HG03571 (cell line): ENCODE measurements at regions not wholly inside any gene's neighbourhood (a gene's known extent, or its start where the extent isn't known, plus 50 kb on each side); places are given as distances from the start of the nearest gene placed in this dataset.
"Not testable (repeated sequence)": the region's sequence is repeated elsewhere in the genome, so short reads cannot be mapped to it uniquely, and the experiment has no call there.

Source experiments
- ATAC-seq: cut with Tn5 transposase; IDR thresholded peaks from one replicate; pipeline ENCODE4 v1.9.1; 2021; ENCODE audit not compliant: unreplicated experiment

DNA sequence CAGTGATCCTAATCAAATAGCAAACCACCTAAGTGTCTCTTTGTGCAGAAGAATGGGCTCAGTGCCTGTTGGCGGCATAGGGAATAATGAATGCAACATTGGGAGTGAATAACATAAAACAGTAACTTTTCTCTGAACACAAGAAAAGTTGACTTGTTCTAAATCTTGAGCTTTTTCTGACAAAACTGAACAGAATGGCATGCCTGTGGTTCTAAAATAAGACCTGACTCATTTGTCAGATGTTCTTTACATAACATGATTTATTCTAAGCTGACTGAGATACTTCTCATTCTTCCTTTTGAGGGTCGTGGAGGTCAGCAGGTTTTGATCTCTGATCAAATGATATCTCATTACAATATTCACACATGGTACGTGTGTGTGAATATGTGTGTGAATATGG is 165.4 kb upstream of the WDR1 start:
- no peak for ATAC-seq

DNA sequence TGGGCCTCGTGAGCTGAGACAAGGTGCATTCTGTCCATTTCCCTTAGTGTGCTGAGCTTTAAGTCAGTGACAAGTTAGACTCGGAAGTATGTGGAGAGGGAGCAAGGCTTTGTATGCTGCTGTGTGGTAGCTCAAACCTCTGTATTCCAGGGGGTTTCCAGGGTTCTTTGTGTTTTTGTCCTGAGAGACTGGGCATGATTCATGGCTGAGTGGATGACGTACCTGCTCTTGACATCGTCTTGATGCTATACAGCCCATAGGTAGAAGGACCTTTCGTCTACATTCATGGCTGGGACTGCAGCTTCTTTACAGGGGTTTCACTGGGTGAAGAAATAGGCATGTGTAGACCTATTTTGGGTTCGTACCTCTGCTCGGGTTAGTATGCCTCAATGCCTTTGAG is 162.7 kb upstream of the WDR1 start:
- no peak for ATAC-seq

DNA sequence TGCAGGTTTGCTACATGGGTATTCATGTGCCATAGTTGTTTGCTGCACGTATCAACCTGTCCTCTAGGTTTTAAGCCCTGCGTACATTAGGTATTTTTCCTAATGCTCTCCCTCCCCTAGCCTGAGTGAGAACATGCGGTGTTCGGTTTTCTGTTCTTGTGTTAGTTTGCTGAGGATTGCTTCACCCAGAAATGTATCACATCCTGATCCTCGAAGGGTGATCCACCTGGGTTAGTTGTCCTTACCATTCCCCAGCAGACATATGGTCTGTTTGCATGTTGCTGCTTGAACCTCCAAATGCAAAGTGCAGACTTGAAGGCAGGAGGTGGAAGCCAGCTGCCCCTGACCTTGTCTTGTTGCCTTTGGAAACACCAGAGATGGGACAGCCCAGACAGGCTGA is 161.5 kb upstream of the WDR1 start:
- ATAC-seq: no peak

DNA sequence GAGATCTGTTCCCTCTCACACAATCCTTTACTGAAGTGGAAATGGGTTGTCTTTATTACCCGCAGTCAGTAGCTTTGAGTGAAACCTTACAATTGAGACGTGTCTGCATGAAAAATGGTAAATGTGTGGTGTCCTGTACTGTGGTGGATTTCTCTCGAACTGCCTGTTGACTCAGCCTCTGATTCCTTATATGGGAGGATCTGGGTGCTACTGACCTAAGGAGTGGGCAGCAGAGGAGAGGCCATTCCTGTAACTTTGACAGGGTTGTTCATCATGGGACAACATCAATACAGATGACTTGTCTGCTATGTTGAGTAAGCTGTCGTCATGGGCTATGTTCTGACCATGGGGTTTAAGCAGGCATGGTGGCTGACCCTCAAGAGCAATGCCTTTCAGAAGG is 159.6 kb upstream of the WDR1 start:
- ATAC-seq: no peak

DNA sequence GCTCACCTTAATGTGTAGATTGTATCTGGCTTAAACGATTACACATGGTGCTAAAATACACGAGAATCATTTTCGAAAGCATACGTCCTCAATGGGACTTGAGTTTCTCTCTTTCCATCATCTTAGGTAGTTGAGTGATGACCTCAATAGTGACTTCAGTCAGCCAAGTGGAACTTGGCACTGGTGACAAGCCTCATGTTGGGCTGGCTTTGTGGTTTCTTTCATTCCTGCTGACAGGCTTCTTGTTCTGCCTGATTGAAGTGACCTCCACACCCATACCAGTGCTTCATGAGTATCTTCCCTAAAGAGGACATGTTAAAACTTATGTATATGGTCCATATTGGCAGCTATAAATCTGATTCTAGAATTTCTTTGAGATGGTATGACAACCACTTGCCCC is 159.1 kb upstream of the WDR1 start:
- no peak for ATAC-seq

DNA sequence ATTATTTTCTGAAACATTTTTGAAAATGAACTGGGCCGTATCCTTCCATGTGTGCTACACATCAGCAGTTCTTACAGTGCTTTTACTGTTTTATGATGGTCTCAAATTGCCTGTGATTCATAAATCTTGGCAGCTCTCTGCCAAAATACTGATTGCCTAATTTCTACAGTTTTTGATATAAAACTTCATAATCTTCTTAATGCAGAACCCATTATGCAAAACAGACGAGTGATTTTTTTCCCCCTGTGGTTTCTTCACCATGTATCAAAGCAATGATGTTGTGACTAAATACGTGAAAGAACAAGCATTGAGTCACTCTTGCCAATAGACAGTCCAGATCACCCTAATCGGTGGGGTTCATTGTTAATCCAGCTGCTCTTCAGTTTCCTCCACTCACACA is 156.4 kb upstream of the WDR1 start:
- no peak for ATAC-seq

DNA sequence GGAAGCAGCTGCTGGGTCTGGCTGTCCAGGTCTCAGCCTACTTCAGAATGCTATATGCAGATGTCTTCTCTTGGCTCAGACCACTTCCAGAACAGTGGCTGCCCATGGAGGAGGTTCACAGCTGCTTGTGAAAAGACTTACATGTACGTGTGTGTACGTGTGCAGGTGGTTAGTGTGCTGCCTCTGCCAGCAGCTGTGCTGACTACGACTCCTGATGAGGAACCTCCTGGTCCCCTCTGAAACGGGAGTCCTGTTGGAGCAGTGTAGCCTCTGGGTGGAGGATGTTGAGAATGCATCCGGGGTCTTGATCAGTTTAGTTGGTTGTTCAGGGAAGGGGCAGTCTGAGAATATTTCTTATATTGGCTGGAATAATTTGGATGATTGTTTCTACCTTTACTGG is 155.9 kb upstream of the WDR1 start:
- ATAC-seq: no peak

DNA sequence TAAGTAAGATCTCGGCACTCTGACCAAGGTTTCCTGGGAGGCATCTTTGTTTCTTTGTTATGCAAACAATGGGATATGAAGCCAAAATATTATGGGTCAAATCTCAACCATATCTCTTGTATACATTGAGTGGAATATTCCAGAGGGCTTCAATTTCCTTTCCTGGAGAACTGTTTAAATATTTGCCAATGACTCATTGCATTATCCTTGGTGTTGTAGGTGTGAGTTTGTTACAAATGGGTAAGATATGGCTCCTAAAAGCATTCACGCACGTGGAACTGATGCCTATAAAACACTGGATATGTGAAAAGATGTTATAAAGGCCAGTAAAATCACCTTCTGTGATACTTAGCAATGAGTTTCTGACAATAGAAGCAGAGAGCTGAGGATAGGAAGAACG is 150.5 kb upstream of the WDR1 start:
- ATAC-seq: no peak

DNA sequence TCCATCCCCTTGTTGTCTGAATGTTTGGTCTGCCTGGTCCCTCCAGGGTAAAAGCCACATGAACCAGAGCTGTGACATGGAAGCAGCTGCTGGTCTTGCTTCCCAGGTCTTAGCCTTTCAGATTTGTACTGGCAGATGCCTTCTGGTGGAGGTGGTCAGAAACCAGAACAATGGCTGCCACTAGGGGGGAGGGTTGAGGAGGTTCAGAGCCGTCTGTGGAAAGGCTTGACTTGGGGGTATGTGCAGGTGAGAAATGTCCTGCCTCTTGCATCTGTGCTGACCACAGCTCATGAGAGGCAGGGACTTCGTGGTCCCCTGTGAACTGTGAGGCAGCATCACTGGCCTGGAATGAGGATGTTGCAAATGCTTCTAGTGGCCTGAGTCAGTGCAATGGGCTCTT is 144.2 kb upstream of the WDR1 start:
- ATAC-seq: no peak

DNA sequence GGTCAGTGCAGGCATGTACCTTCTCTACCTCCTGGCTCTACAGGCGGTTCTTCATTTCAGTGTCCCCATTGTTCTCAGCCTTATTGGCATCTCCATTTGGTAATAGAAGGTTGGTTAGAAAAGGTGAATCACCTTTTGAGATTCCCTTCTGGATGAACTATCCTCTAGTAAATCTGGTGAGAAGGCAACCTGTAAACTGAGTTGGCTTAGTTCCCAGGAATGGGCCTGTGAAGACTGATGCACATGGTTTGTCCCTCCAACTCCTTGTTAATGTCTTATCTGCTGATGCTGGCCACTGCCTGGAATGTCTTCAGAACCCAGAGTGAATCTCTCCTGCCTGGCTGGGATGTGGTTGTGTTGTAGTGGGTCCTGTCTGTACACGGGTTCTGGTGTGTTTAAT is 143.4 kb upstream of the WDR1 start:
- no peak for ATAC-seq

DNA sequence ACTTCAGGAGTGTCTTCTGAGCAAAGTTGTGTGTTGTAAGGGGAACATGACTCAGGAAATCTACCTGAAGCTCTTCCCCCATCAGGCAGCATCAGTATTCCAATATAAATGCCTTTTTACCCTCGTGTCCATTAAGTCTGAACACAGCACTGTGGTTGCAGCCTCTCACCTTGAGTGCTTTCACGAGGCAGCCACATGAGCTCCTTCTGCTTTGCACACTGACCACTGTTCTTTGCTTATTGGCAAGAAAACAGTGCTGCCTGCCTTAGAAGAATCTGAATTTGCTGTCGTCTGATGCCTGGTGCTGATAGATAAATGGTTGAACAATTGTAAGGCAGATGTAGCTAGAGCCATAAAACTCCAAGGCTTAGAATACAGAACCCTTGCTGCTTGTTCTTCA is 139.6 kb upstream of the WDR1 start:
- ATAC-seq: no peak

DNA sequence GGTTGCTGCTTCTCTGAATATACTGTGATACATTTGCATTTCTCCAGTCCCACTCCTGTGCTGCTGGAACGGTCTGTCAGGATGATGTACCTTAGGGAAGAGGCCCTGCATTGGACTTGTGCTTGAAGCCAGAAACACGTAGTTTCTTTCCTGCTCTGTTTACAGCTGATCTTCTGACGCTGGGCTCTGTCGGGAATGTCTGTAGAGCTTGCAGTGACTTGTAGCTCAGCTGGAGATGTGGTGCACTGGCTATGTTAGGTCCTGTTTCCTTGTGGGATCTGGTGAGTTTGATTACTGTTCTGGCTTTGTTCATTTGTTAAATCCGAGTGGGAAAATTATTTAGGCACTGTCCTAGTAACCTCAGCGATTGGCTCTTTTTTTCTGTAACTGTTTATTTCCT is 137.2 kb upstream of the WDR1 start:
- ATAC-seq: no peak

DNA sequence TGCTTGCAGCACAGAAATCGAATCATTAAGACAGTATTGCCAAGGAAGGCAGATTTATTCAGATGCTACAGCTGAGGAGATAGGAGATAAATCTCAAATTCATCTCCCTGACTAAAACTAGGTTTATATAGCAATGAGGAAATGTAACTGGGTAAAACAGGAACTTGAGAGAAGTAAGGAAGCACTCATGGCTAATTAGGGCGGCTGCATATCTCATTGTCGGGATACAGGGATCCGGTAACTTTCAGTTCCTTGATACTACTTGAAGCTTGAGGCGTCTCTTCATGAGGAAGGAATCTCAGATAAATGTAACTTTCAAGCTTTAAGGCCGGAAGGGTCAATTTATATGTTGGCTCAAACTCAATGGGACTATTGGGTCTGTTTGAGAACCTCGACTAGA is 129.2 kb upstream of the WDR1 start:
- ATAC-seq: no peak

DNA sequence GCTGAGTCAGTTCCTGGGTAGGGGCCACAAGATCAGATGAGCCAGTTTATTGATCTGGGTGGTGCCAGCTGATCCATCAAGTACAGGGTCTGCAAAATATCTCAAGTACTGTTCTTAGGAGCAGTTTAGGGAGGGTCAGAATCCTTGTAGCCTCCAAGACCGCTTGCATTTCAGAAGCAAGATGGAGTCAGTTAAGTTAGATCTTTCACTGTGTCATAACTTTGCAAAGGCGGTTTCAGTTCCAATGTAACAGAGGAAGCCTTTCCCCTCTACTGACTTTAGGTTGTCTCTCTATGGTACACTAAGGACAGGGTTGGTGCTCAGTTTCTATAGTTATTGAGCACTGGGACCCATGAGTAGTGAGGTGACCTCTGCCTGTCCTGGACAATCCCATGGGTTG is 127.3 kb upstream of the WDR1 start:
- ATAC-seq: no peak

DNA sequence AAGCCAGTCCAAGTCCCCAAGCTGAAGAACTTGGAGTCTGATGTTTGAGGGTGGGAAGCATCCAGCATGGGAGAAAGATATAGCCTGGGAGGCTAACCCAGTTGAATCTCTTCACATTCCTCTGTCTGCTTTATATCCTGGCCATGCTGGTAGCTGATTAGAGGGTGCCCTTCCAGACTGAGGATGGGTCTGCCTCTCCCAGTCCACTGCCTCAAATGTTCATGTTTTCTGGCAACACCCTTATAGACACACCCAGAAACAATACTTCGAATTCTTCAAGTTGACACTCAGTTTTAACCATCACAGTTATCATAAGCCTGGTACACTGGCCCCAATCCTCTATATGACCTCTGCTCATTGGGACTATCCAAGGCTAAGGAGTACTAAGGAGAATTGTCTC is 124.1 kb upstream of the WDR1 start:
- no peak for ATAC-seq

DNA sequence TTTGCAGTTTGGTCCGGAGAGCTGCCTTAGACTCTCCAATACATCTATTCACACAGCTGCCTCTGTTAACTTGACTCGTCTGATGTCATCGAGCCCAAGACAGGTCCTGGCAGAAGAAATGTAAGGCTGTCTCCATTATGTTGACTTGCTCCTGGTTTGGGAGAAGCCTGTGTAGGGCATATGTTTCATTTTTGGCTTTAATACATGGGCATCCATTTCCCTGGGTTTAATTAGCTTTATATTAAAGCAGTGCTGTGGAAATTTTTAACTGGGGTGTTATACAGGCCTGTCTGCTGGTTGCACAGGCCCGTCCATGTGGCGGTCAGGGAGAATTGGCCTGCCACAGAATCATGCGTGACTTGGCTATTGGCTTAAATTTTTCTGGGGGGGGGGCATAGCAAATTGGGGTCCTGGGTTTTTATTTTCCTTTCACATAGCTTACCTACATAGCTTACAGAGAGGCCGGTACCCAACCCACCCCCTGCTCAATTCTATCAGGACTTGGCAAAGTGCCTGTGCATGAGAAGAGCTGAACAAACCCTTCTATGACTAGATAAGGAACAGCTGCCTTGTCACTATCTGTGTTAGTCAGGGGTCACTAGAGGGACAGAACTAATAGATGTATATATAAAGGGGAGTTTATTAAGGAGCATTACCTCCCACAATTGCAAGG is 123.5 kb upstream of the WDR1 start:
- no peak for ATAC-seq

DNA sequence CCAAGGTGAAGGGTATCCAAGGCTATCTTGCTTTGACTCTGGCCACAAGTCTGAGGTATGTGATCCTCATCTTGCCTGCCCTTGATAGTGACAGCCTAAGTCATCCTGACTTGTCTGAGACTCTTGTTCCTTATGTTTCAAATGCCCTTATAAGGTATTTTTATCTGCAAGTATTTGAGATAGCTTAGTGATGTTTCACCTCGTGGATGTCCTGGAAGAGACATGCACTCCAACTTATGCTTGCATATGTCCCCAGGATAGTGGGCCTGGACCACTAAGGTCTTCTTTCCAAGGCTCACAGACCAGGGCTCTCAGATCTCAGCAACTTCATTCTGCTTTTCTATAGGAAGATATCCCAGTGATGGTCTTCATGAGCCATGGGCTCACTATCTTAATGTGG is 120.5 kb upstream of the WDR1 start:
- no peak for ATAC-seq

DNA sequence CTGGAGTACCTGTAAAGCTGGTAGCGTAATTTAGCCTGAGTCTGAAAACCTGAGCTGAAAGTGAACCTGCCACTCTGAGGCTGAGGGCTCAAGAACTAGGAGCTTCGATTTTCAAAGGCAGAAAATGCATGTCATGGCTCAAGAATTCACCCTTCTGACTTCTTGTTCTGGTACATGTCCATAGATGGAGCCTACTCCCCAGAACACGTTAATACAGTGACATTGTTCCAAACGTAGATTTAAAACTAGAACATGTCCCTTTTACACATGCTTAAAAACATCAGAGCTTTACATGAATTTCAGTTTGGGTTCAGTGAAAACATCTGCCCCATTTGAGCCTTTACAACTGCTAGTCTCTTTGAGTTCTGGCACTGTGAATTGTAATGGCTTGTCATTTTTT is 115.5 kb upstream of the WDR1 start:
- ATAC-seq: no peak

DNA sequence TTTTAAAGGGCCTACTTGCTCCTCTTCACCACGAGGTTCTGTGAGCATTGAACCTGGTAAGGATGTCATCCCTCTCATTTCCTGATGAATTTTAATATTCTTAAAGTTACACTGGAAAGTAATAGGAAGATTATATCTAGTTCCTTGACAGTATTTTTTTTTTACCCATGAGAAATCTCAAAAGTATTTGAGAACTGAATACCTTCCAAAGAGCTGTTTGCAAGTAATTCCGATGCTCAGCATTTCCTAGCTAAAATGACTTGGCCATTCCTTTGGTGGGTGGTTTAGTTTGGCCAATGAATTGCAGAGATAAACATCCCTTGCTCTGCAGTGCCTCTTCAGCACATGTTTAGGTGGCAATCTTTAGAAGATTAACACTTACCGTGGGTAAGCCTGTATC is 110.2 kb upstream of the WDR1 start:
- no peak for ATAC-seq

DNA sequence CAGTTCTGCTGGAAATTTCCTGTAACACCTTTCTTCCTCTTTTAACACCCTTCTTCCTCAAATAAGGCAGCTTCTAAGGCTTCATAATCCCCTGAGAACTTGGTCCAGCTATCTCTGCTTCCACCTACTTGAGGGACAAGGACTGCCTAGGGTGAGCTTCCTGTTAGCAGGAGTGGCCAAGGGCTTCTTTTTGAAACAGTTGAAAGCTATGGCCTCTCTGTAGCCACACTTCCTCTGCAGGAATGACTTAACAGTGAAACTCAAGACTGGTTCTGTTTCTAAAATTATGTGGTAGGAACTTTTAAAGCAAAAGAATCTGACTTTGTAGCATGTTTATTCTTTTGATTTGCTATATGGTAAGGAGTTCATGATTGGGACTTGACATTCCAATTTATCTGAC is 108.5 kb upstream of the WDR1 start:
- no peak for ATAC-seq

DNA sequence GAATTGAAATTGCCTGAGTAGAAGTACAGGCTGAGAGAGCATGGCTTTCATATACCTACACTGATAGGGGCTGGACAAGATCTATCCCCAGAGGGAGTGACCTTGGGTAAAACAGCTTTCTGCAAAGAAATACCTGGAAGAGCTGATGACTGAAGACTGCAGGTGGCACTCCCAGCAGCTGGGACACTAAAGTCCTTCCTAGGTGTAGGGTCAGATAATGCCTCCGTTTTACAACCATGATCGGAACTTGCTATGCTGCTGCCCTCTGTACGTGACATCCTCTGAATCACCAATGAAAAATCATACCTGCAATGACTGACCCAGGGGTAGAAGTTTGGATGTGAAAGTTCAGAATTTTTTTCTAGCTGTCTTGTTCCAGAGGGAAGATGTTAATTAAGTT is 107.2 kb upstream of the WDR1 start:
- no peak for ATAC-seq

DNA sequence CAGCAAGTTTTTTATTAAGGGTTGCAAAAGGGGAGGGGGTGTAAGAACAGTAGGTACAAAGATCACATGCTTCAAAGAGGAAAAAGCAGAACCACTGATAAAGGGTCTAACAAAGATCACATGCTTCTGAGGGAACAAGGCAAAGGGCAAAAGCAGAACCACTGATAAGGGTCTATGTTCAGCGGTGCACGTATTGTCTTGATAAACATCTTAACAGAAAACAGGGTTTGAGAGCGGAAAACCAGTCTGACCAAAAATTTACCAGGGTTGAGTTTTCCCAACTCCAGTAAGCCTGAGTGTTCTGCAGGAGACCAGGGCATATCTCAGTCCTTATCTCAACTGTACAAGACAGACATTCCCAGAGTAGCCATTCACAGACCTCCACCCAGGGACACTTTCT is 96.9 kb upstream of the WDR1 start:
- not testable (repeated sequence) for ATAC-seq

DNA sequence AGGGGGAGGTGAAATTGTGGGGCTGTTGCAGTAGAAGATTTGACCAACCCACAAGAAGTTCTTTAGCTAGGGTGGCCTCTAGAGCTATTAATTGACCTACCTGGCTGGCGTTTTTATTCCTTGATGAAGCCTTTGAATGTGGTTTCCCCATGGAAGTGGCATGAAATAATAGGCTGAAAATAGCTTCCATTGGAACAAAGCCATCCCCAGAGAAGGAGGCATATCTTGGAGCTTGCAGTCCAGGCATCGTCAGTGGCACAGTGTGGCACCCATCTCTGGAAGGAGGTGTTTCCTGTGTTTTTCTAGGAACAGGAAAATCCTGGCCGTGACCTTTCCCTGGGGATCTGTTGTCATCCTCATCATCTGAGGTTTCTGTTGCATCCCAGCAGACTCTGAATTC is 96.3 kb upstream of the WDR1 start:
- ATAC-seq: no peak

DNA sequence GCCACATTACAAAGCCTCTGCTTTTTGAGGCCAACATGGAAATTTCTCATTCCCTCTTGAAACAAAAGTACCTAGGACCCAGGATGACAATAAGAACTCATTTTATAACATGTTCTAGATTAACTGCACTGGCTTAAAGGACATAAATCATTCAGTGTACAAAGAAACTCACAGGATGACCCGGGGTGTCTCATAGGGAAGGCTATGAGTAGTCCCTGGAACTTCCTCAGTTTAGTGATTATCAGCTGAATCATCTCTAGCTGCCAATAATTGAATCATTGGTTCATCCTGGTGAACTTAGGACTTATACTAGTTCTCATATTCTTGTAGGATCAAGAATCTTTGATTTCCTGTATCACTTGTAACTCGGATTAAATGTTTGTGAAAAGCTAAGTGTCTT is 95.8 kb upstream of the WDR1 start:
- no peak for ATAC-seq
